ENCODE measurements at regions not wholly inside any gene's neighbourhood (a gene's known extent, or its start where the extent isn't known, plus 50 kb on each side); places are given as distances from the start of the nearest gene placed in this dataset.

GRCh38 chr1:234941321-234942011 is 187.2 kb downstream of the TOMM20 start:
- Histone ChIP-seq H4K20me1 (ENCODE audit: control insufficient read depth, extremely low read depth, insufficient read depth, low read length) (no peaks in the 10 kb centered on the region), H3K4me1 (ENCODE audit: control insufficient read depth, extremely low read depth, insufficient read depth, low read length) (no peaks in the 10 kb centered on the region), H3K9me1 (ENCODE audit: control insufficient read depth, extremely low read depth, insufficient read depth, low read length) (no peaks in the 10 kb centered on the region), H3K9me3 (ENCODE audit: control insufficient read depth, low read depth, low read length) (no peaks in the 10 kb centered on the region), H3K27ac (ENCODE audit: control insufficient read depth, insufficient read depth, low read length) (no peak overlapping the region), H2AFZ (ENCODE audit: control insufficient read depth, low read length) (no peak overlapping the region), H3K9ac (ENCODE audit: control insufficient read depth, extremely low read depth, insufficient read depth, low read length) (no peak overlapping the region), H3K4me3 (ENCODE audit: control insufficient read depth in 2 of 3, extremely low read depth in 1 of 3, insufficient read depth in 2 of 3, low read depth in 1 of 3, low read length in 3 of 3) (no peak overlapping the region), H3K79me2 (ENCODE audit: control insufficient read depth, insufficient read depth, low read length) (no peaks in the 10 kb centered on the region), H3K4me2 (ENCODE audit: control insufficient read depth, extremely low read depth, insufficient read depth, low read depth, low read length) (no peak overlapping the region), H3K27me3 (ENCODE audit: control insufficient read depth, extremely low read depth, insufficient read depth, low read length) (peaks cover 3% of the 10 kb centered on the region), H3K36me3 (ENCODE audit: control insufficient read depth in 2 of 2, extremely low read depth in 1 of 2, insufficient read depth in 2 of 2, low read length in 2 of 2) (no peaks in the 10 kb centered on the region)
- dilution Hi-C loops (cut with MboI; ENCODE audit: extremely low pct_ligation_motif_present, low sequenced_read_pairs) = no loop called here
- FAIRE-seq = no peak
- TF ChIP-seq EZH2 (IDR thresholded peaks at IDR 0.05; ENCODE audit: low read length) (no peak), CTCF (optimal IDR thresholded peaks at IDR 0.05 in 1 of 3, IDR thresholded peaks at IDR 0.05 in 1 of 3, conservative IDR thresholded peaks at IDR 0.05 in 1 of 3; ENCODE audit: extremely low read depth in 1 of 3, insufficient read depth in 2 of 3, low read length in 3 of 3) (no peak)
- DNase-seq (ENCODE audit: low read depth, low spot score) = no peak

GRCh38 chr1:234940841-234941240 is 187.8 kb downstream of the TOMM20 start:
- dilution Hi-C loops (cut with MboI; ENCODE audit: extremely low pct_ligation_motif_present, low sequenced_read_pairs) = no loop called here
- Histone ChIP-seq H3K4me2 (ENCODE audit: control insufficient read depth, extremely low read depth, insufficient read depth, low read depth, low read length) (no peak overlapping the region), H3K9me1 (ENCODE audit: control insufficient read depth, extremely low read depth, insufficient read depth, low read length) (no peaks in the 10 kb centered on the region), H3K27me3 (ENCODE audit: control insufficient read depth, extremely low read depth, insufficient read depth, low read length) (peaks cover 3% of the 10 kb centered on the region), H3K36me3 (ENCODE audit: control insufficient read depth in 2 of 2, extremely low read depth in 1 of 2, insufficient read depth in 2 of 2, low read length in 2 of 2) (no peaks in the 10 kb centered on the region), H3K4me1 (ENCODE audit: control insufficient read depth, extremely low read depth, insufficient read depth, low read length) (no peaks in the 10 kb centered on the region), H3K27ac (ENCODE audit: control insufficient read depth, insufficient read depth, low read length) (no peak overlapping the region), H3K4me3 (ENCODE audit: control insufficient read depth in 2 of 3, extremely low read depth in 1 of 3, insufficient read depth in 2 of 3, low read depth in 1 of 3, low read length in 3 of 3) (no peak overlapping the region), H4K20me1 (ENCODE audit: control insufficient read depth, extremely low read depth, insufficient read depth, low read length) (no peaks in the 10 kb centered on the region), H2AFZ (ENCODE audit: control insufficient read depth, low read length) (no peak overlapping the region), H3K9ac (ENCODE audit: control insufficient read depth, extremely low read depth, insufficient read depth, low read length) (no peak overlapping the region), H3K79me2 (ENCODE audit: control insufficient read depth, insufficient read depth, low read length) (no peaks in the 10 kb centered on the region), H3K9me3 (ENCODE audit: control insufficient read depth, low read depth, low read length) (no peaks in the 10 kb centered on the region)
- no peak for FAIRE-seq
- no peak for DNase-seq (ENCODE audit: low read depth, low spot score)
- TF ChIP-seq EZH2 (IDR thresholded peaks at IDR 0.05; ENCODE audit: low read length) = no peak
- TF ChIP-seq CTCF (optimal IDR thresholded peaks at IDR 0.05 in 1 of 3, IDR thresholded peaks at IDR 0.05 in 1 of 3, conservative IDR thresholded peaks at IDR 0.05 in 1 of 3; ENCODE audit: extremely low read depth in 1 of 3, insufficient read depth in 2 of 3, low read length in 3 of 3) = no peak
